Choroid plexus epithelial cell (primary cell): ENCODE measurements at regions not wholly inside any gene's neighbourhood (a gene's known extent, or its start where the extent isn't known, plus 50 kb on each side); places are given as distances from the start of the nearest gene placed in this dataset.
"Not testable (repeated sequence)": the region's sequence is repeated elsewhere in the genome, so short reads cannot be mapped to it uniquely, and the experiment has no call there.

Experiments
- DNase-seq: peaks from one replicate; pipeline ENCODE4 v3.0.0-alpha.2; 2010; ENCODE audit warnings: low read depth
- H3K4me3 ChIP-seq: 2 replicates; pipeline ENCODE4 v1.5.1; 2011; ENCODE audit warnings: low read depth, mild to moderate bottlenecking, control low read depth, low read length, moderate library complexity
- TF ChIP-seq, protein P1 (sequence below): conservative IDR thresholded peaks from 2 replicates; pipeline ENCODE4 v1.5.1; 2011; ENCODE audit warnings: low read depth, mild to moderate bottlenecking, control low read depth, inconsistent platforms, low read length, moderate library complexity

DNA sequence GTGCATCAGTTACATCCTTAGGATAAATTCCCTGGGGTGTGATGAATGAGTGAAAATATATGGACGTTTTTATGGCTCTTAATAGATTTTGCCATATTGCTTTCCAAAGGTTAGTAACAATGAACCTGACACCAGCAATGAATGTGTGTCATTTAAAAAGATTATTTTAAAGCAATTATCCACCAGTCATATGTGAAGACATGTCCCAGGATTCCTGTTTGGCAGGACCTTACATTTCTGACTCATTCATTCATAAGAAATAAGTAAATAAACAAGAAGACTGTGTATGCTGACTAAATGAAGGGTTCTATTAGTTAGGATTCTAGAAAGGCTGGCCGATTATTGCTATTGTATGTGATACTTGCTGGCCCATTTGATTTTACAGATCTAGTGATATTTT is 201.5 kb downstream of the SOX2 start:
- TF ChIP-seq, protein P1, sequence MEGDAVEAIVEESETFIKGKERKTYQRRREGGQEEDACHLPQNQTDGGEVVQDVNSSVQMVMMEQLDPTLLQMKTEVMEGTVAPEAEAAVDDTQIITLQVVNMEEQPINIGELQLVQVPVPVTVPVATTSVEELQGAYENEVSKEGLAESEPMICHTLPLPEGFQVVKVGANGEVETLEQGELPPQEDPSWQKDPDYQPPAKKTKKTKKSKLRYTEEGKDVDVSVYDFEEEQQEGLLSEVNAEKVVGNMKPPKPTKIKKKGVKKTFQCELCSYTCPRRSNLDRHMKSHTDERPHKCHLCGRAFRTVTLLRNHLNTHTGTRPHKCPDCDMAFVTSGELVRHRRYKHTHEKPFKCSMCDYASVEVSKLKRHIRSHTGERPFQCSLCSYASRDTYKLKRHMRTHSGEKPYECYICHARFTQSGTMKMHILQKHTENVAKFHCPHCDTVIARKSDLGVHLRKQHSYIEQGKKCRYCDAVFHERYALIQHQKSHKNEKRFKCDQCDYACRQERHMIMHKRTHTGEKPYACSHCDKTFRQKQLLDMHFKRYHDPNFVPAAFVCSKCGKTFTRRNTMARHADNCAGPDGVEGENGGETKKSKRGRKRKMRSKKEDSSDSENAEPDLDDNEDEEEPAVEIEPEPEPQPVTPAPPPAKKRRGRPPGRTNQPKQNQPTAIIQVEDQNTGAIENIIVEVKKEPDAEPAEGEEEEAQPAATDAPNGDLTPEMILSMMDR = no peak
- DNase-seq = no peak
- no peak overlapping the region for H3K4me3 ChIP-seq

DNA sequence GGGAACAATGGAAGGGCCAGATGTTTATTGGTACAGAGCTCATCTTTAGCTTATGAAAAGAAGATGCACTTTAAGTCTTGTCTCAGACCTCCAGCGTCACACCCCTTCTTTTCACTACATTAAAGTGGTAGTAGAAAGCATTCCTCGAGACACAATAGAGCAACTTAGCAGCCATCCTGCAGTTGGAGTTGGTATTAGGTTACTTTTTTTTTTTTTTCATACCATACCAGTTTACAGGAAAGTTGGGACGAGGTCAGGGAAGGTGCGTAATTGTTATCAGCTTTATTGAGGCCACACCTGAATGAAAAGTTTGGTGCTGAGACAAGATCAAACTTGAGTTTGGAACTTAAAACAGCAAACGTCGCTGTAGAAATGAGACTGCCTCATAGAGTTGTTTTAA is 203.8 kb downstream of the SOX2 start:
- H3K4me3 ChIP-seq = no peak overlapping the region
- DNase-seq = no peak
- TF ChIP-seq, protein P1 = no peak

DNA sequence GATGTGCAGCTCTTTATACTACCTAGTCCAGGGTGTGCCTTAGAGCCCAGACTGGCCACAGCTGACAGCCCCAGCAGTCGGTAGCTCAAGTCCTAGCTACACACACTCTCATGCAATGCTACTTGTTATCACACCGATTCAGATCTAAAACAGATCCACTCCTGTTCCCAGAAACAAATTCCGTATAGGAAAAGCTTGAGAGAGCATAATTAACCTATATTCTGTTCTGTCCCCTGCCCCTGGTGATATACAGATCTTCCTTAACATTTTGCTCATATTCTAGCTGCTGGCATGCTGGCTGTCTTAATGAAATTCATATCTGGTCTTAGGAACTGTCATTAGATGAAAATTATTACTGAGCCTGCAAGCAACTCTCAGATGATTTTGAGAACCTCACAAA is 204.3 kb downstream of the SOX2 start:
- H3K4me3 ChIP-seq = no peak overlapping the region
- TF ChIP-seq, protein P1 = no peak
- DNase-seq = no peak

DNA sequence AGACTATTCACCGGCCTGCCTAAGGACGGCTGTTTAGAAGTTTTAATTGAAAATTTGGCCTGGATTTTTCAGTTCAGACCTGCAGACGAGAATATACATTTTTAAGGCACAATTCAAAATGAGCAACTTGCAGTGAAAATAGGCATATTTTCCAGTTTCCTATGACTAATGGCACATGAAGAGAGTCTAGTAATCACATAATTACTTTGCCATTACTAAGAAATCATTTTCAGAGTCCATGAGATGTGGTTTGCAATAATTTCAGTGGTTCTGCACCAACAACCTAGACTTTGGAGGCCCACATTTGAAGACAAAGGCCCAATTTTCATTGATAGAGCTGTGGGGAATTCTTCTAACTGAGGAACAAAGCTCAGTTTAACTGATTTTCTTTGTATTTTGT is 205.3 kb downstream of the SOX2 start:
- no peak for DNase-seq
- TF ChIP-seq, protein P1 = no peak
- H3K4me3 ChIP-seq = no peak overlapping the region

DNA sequence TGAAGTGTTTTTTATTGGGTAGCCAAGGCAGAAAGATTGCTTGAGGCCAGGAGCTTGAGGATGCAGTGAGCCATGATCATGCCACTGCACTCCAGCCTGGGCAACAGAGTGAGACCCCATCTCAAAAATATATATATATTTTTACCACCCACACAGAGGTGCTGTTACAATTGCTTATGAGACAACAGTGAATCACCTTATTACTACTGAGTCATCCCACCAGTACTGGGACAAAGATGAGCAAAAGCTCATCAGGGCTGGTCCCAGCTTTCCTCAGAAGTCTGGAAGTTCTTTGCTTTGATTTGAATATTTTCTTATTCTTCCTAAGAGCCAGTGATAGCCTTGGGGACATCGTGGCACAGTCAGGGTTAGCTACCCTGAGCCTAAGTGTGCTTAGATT is 207.7 kb downstream of the SOX2 start:
- no peak overlapping the region for H3K4me3 ChIP-seq
- TF ChIP-seq, protein P1 = no peak
- DNase-seq = no peak

DNA sequence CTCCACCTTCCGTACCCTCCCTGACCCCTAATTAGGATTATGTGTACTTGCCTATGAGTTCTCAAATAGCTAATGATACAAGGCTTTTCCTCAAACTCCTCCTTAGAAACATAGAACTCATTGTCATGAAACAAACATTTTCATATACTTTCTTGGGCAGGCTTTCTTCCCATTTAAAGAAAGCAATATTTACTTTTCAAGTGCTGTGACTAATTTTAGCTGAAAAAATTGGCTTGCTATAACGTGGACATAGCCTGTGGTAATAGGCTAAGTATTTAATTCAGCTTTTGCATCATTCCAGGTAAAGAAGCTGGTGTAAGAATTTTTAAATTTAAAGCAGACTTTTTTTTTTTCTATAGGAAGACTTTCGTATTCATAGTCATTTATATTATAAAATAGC is 208.7 kb downstream of the SOX2 start:
- TF ChIP-seq, protein P1 = no peak
- DNase-seq = no peak
- H3K4me3 ChIP-seq = no peak overlapping the region

DNA sequence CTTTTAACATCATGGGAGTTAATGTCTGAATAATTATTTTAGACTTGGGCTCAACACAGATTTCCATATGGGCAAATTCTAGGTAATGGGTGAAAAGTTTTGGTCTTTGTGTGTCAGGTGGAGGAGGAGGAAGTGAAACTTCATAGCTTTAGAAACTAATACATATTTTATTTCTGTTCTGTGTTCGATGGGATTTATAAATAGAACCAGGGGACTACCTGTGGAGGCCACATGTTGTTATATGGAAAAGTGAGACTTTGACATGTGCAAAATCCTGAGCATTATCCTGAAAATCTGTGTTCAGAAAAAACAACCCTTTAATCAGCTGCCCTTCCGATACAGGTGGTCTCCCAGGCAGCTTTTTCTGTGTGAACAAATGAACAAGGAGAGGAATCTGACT is 209.5 kb downstream of the SOX2 start:
- no peak overlapping the region for H3K4me3 ChIP-seq
- TF ChIP-seq, protein P1 = no peak

DNA sequence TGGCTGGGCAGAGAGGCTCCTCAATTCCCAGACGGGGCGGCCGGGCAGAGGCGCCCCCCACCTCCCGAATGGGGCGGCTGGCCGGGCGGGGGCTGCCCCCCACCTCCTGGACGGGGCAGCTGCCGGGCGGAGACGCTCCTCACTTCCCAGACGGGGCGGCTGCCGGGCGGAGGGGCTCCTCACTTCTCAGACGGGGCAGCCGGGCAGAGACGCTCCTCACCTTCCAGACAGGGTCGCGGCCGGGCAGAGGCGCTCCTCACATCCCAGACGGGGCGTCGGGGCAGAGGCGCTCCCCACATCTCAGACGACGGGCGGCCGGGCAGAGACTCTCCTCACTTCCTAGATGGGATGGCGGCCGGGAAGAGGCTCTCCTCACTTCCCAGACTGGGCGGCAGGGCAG is 214.1 kb downstream of the SOX2 start:
- not testable (repeated sequence) for DNase-seq, H3K4me3 ChIP-seq

More for the DNA sequence above, 209.5 kb downstream of the SOX2 start:
- no peak for DNase-seq
